ENCODE measurements at regions not wholly inside any gene's neighbourhood (a gene's known extent, or its start where the extent isn't known, plus 50 kb on each side); places are given as distances from the start of the nearest gene placed in this dataset.

GRCh38 chrX:125420809-125421208, 101.1 kb downstream of the TEX13C start:
- Histone ChIP-seq H3K27me3 (no peaks in the 10 kb centered on the region), H3K4me3 (no peak overlapping the region), H3K27ac (no peak overlapping the region), H3K9me3 (no peaks in the 10 kb centered on the region), H3K4me1 (ENCODE audit: insufficient read depth) (no peaks in the 10 kb centered on the region), H3K36me3 (no peaks in the 10 kb centered on the region)
- TF ChIP-seq POLR2A (IDR thresholded peaks at IDR 0.05) (no peak), CTCF (IDR thresholded peaks at IDR 0.05) (no peak), EP300 (IDR thresholded peaks at IDR 0.05) (no peak)
- intact Hi-C loops (cut with DNase I) = no loop called here
- WGBS, 3 donors = 77 to 78% (median 77%) methylated on average over 4 of the region's 4 CpGs
- DNase-seq = no peak

GRCh38 chrX:125422986-125423385, 103.3 kb downstream of the TEX13C start:
- no peaks in the 10 kb centered on the region for H3K36me3 ChIP-seq
- H3K27ac ChIP-seq = no peak overlapping the region
- no peak overlapping the region for H3K4me3 ChIP-seq
- TF ChIP-seq CTCF (IDR thresholded peaks at IDR 0.05) (no peak), EP300 (IDR thresholded peaks at IDR 0.05) (no peak), POLR2A (IDR thresholded peaks at IDR 0.05) (no peak)
- 65 to 79% (median 68%) methylated on average over 3 of the region's 3 CpGs for WGBS, 3 donors
- H3K27me3 ChIP-seq = no peaks in the 10 kb centered on the region
- no peaks in the 10 kb centered on the region for H3K4me1 ChIP-seq (ENCODE audit: insufficient read depth)
- H3K9me3 ChIP-seq = no peaks in the 10 kb centered on the region
- intact Hi-C loops (cut with DNase I) = no loop called here
- no peak for DNase-seq

- no peaks in the 10 kb centered on the region for H3K9me3 ChIP-seq
- no peaks in the 10 kb centered on the region for H3K27me3 ChIP-seq
- no peak overlapping the region for H3K27ac ChIP-seq
- no peak for DNase-seq
- intact Hi-C loops (cut with DNase I) = no loop called here
- no peaks in the 10 kb centered on the region for H3K4me1 ChIP-seq (ENCODE audit: insufficient read depth)
- no peak for TF ChIP-seq EP300 (IDR thresholded peaks at IDR 0.05)
- no peak for TF ChIP-seq POLR2A (IDR thresholded peaks at IDR 0.05)
- TF ChIP-seq CTCF (IDR thresholded peaks at IDR 0.05) = no peak
- WGBS, 3 donors = 50 to 68% (median 51%) methylated on average over 1 of the region's 1 CpG
- no peak overlapping the region for H3K4me3 ChIP-seq
- no peaks in the 10 kb centered on the region for H3K36me3 ChIP-seq
Observed at GRCh38 chrX:125424536-125424935, 104.9 kb downstream of the TEX13C start.

GRCh38 chrX:125436855-125437254, 117.2 kb downstream of the TEX13C start:
- H3K27ac ChIP-seq = no peak overlapping the region
- no peaks in the 10 kb centered on the region for H3K4me1 ChIP-seq (ENCODE audit: insufficient read depth)
- H3K9me3 ChIP-seq = no peaks in the 10 kb centered on the region
- TF ChIP-seq CTCF (IDR thresholded peaks at IDR 0.05) = no peak
- TF ChIP-seq POLR2A (IDR thresholded peaks at IDR 0.05) = no peak
- TF ChIP-seq EP300 (IDR thresholded peaks at IDR 0.05) = no peak
- intact Hi-C loops (cut with DNase I) = no loop called here
- H3K4me3 ChIP-seq = no peak overlapping the region
- no peaks in the 10 kb centered on the region for H3K27me3 ChIP-seq
- DNase-seq = no peak
- no peaks in the 10 kb centered on the region for H3K36me3 ChIP-seq

All from ovary (tissue), 7 donors.